K562 (cell line): ENCODE measurements at regions not wholly inside any gene's neighbourhood (a gene's known extent, or its start where the extent isn't known, plus 50 kb on each side); places are given as distances from the start of the nearest gene placed in this dataset.

Source experiments
- ATAC-seq: fragments of 200-7000 bp; cut with Tn5 transposase; 3 replicates; pipeline ENCODE4 v1.9.1; 2020; ENCODE audit warnings: moderate library complexity
- BruUV-seq: library from RNA; stranded (reverse); fragments of 400-500 nt; replicated peaks from 2 replicates; lab custom pipeline; 2021; lab: Mats Ljungman, UMichigan
- CTCF ChIA-PET: fragments of 300-600 bp; formaldehyde crosslinking; extraction: SDS; loops from one replicate; lab custom pipeline; 2021; ENCODE audit warnings: low intra/inter-chr PET ratio; lab: Yijun Ruan, JAX
- POLR2A ChIA-PET: fragments of 300-600, 350-650 bp; sonication (Branson Sonifier 250); formaldehyde crosslinking; extraction: SDS; loops from one replicate; lab custom pipeline; 2021; ENCODE audit warnings: antibody characterized with exemption, inconsistent platforms; lab: Yijun Ruan, JAX
- DNase-seq, 4 experiments: peaks; one replicate each; pipeline versions ENCODE4 v3.0.0 to v3.0.0-alpha.2; 2011 to 2018; ENCODE audit warnings: low spot score in 3 of 4, mixed read lengths in 3 of 4; ENCODE audit errors: extremely low read depth in 1 of 4
- FAIRE-seq: peaks from 2 replicates; lab custom pipeline; 2011; peaks lifted over from hg19 to GRCh38; lab: Jason Lieb, UNC
- H2AFZ ChIP-seq: 2 replicates; pipeline ENCODE4 v1.6.0; 2011; ENCODE audit warnings: low read depth, low read length, control low read depth, inconsistent platforms
- H3K27ac ChIP-seq: fragments of 200-600 bp; 3 replicates; pipeline ENCODE4 v1.8.0; 2011; ENCODE audit warnings: low read depth, mild to moderate bottlenecking, control low read depth, inconsistent platforms, low read length, moderate library complexity, mixed read lengths; ENCODE audit errors: extremely low read depth
- H3K27me3 ChIP-seq, 2 experiments: fragments of 300-600 bp in 1 of 2; 2 replicates in 1 of 2; 3 replicates in 1 of 2; pipeline versions ENCODE4 v1.6.0 to v1.8.0; 2011; ENCODE audit warnings: inconsistent platforms in 2 of 2, low read length in 2 of 2, mild to moderate bottlenecking in 1 of 2, mixed read lengths in 1 of 2, moderate library complexity in 1 of 2; ENCODE audit not compliant: control insufficient read depth in 2 of 2, insufficient read depth in 2 of 2
- H3K36me3 ChIP-seq: fragments of 300-600 bp; 3 replicates; pipeline ENCODE4 v1.8.0; 2011; ENCODE audit warnings: mild to moderate bottlenecking, low read length, inconsistent platforms; ENCODE audit not compliant: control insufficient read depth, insufficient read depth
- H3K4me1 ChIP-seq, 2 experiments: fragments of 200-600 bp in 1 of 2; replicated peaks in 1 of 2; 2 replicates in 1 of 2; 3 replicates in 1 of 2; pipeline versions ENCODE4 v1.5.1 to v1.8.0; 2011; ENCODE audit warnings: inconsistent platforms in 2 of 2, low read length in 2 of 2, mild to moderate bottlenecking in 1 of 2, mixed read lengths in 1 of 2, moderate library complexity in 1 of 2; ENCODE audit not compliant: control insufficient read depth in 2 of 2, insufficient read depth in 2 of 2
- H3K4me2 ChIP-seq: 2 replicates; pipeline ENCODE4 v1.6.1; 2011; ENCODE audit warnings: low read length, control low read depth, inconsistent platforms, mixed read lengths; ENCODE audit not compliant: insufficient read depth
- H3K4me3 ChIP-seq: fragments of 200-600 bp; sonication (generic), shearing (Covaris generic); 2 replicates; pipeline ENCODE4 v1.5.1; 2016; ENCODE audit warnings: control low read depth, inconsistent platforms
- H3K79me2 ChIP-seq: fragments of 200-600 bp; 3 replicates; pipeline ENCODE4 v1.8.0; 2011; ENCODE audit warnings: low read length, inconsistent platforms; ENCODE audit not compliant: control insufficient read depth, insufficient read depth
- H3K9ac ChIP-seq, 2 experiments: 2 replicates each; pipeline versions ENCODE4 v1.6.0 to v1.6.1; 2011; ENCODE audit warnings: low read depth in 2 of 2, low read length in 2 of 2, control low read depth in 1 of 2, inconsistent platforms in 1 of 2, mild to moderate bottlenecking in 1 of 2, mixed read lengths in 1 of 2; ENCODE audit not compliant: insufficient read depth in 1 of 2
- H3K9me1 ChIP-seq: one replicate; pipeline ENCODE4 v1.6.0; 2011; ENCODE audit warnings: inconsistent platforms, mild to moderate bottlenecking, low read length, moderate library complexity; ENCODE audit not compliant: control insufficient read depth, insufficient read depth
- H3K9me3 ChIP-seq: replicated peaks from 2 replicates; pipeline ENCODE4 v1.5.1; 2011; ENCODE audit warnings: low read depth, low read length, inconsistent platforms; ENCODE audit not compliant: control insufficient read depth, insufficient read depth
- H4K20me1 ChIP-seq: replicated peaks from 2 replicates; pipeline ENCODE4 v1.6.1; 2011; ENCODE audit warnings: low read length, inconsistent platforms, mixed read lengths; ENCODE audit not compliant: control insufficient read depth, insufficient read depth
- BDP1 ChIP-seq: IDR thresholded peaks from 3 replicates; pipeline ENCODE4 v1.6.1; 2011; ENCODE audit not compliant: insufficient read length, insufficient read depth
- CAMTA2 ChIP-seq: fragments of 250-450 bp; sonication (Bioruptor Pico); conservative IDR thresholded peaks from 2 replicates; pipeline ENCODE4 v1.5.1; 2022
- CBFA2T3 ChIP-seq: fragments of 450-650 bp; IDR thresholded peaks from 2 replicates; pipeline ENCODE4 v1.6.1; 2017
- E2F5 ChIP-seq: sonication (generic); formaldehyde crosslinking; IDR thresholded peaks from 2 replicates; pipeline ENCODE4 v1.8.0; 2022; ENCODE audit warnings: mild to moderate bottlenecking, missing genetic modification reagents
- ELF2 ChIP-seq: fragments of 250-450 bp; sonication (Bioruptor Pico); IDR thresholded peaks from 2 replicates; pipeline ENCODE4 v1.5.0; 2021; ENCODE audit warnings: mild to moderate bottlenecking
- ETV6 ChIP-seq, 3 experiments: fragments of 150-350 bp in 1 of 3; sonication (generic) in 1 of 3; formaldehyde crosslinking in 1 of 3; IDR thresholded peaks; 2 replicates each; pipeline versions ENCODE4 v1.6.1 to v1.8.0; 2014 to 2022; ENCODE audit warnings: borderline replicate concordance in 2 of 3, low read depth in 2 of 3, antibody characterized with exemption in 1 of 3, low read length in 1 of 3, mild to moderate bottlenecking in 1 of 3, missing genetic modification reagents in 1 of 3
- JUNB ChIP-seq: fragments of 450-650 bp; formaldehyde crosslinking; conservative IDR thresholded peaks from 2 replicates; pipeline ENCODE4 v1.4.0; 2020; ENCODE audit warnings: mild to moderate bottlenecking
- RBM25 ChIP-seq: fragments of 200-400 bp; formaldehyde crosslinking; IDR thresholded peaks from 2 replicates; pipeline ENCODE4 v1.6.1; 2018; ENCODE audit warnings: low read length, low read depth, moderate library complexity; ENCODE audit not compliant: severe bottlenecking
- SMAD1 ChIP-seq: fragments of 150-350 bp; IDR thresholded peaks from 2 replicates; pipeline ENCODE4 v1.6.1; 2014; ENCODE audit warnings: low read length, low read depth; ENCODE audit not compliant: partially characterized antibody
- SMARCB1 ChIP-seq: IDR thresholded peaks from 2 replicates; pipeline ENCODE4 v1.6.1; 2011; ENCODE audit warnings: improper control_type of control experiment, low read depth; ENCODE audit not compliant: insufficient read length
- SREBF1 ChIP-seq: fragments of 150-350 bp; IDR thresholded peaks from 2 replicates; pipeline ENCODE4 v1.6.1; 2014; ENCODE audit warnings: antibody characterized with exemption, low read depth, low read length, borderline replicate concordance
- ZNF140 ChIP-seq: fragments of 250-450 bp; sonication (Bioruptor Pico); IDR thresholded peaks from 2 replicates; pipeline ENCODE4 v1.8.0; 2021; ENCODE audit warnings: moderate library complexity, mild to moderate bottlenecking, inconsistent platforms
- WGBS: fragments of 100-300 bp; shearing (Covaris generic); methylation state at CpG from one replicate; pipeline ENCODE4 v1.1.6; 2016; ENCODE audit warnings: low coverage, mixed read lengths; ENCODE audit not compliant: insufficient coverage; ENCODE audit errors: missing lambda C conversion rate; 5-methylcytosine and 5-hydroxymethylcytosine counted together
- in situ Hi-C: fragments of 300-500 bp; cut with MboI; formaldehyde crosslinking; loops from 4 replicates; pipeline ENCODE4 v1.15.0; 2018; ENCODE audit warnings: inconsistent platforms, mixed read lengths
- intact Hi-C: fragments of 100-400 bp; cut with micrococcal nuclease; formaldehyde crosslinking; loops from 2 replicates; pipeline ENCODE4 v1.14.2; 2022

GRCh38 chr13:58083064-58083463 lies 451.5 kb downstream of the PCDH17 start:
- 0% methylated on average over 4 of the region's 4 CpGs for WGBS
- Histone ChIP-seq H3K27me3 (no peaks in the 10 kb centered on the region), H4K20me1 (no peaks in the 10 kb centered on the region), H3K79me2 (no peaks in the 10 kb centered on the region), H3K27ac (no peak overlapping the region), H3K4me2 (no peak overlapping the region), H3K4me1 (no peaks in the 10 kb centered on the region), H3K9me1 (no peaks in the 10 kb centered on the region), H3K4me3 (no peak overlapping the region), H3K36me3 (no peaks in the 10 kb centered on the region), H2AFZ (no peak overlapping the region), H3K9me3 (no peaks in the 10 kb centered on the region)
- intact Hi-C loops, result no loop called here
- ATAC-seq (no peak), FAIRE-seq (no peak)
- no TSS peak for BruUV-seq
- CTCF ChIA-PET, result no interaction called here
- in situ Hi-C loops, result no loop called here
- TF ChIP-seq RBM25, result no peak
- TF ChIP-seq BDP1, result no peak
- no peak for TF ChIP-seq CAMTA2 (CRISPR knock-in tag)
- no peak for TF ChIP-seq ELF2 (CRISPR knock-in tag)
- no peak for TF ChIP-seq E2F5 (CRISPR knock-in tag)
- TF ChIP-seq SREBF1, result no peak
- TF ChIP-seq ZNF140 (CRISPR knock-in tag), result no peak
- no peak for TF ChIP-seq JUNB (CRISPR knock-in tag)
- no peak for TF ChIP-seq ETV6 (IDR thresholded peaks at IDR 0.05; ENCODE audit: borderline replicate concordance in 1 of 2, low read depth in 2 of 2, low read length in 1 of 2)
- TF ChIP-seq ETV6 (CRISPR knock-in tag; IDR thresholded peaks at IDR 0.05; ENCODE audit: borderline replicate concordance), result no peak
- TF ChIP-seq CBFA2T3, result no peak
- no peak for TF ChIP-seq SMARCB1
- TF ChIP-seq SMAD1, result no peak
- TF ChIP-seq, all 486 proteins: peak for 0
- POLR2A ChIA-PET, result interaction anchor here (0.6 kb wide), 1 partner anchor 1735 kb away, joined by 4 read pairs; no protein-coding TSS in a partner anchor
- no peak for DNase-seq
- H3K9ac ChIP-seq, result no peak overlapping the region
